CD8-positive, alpha-beta memory T cell (primary cell): ENCODE measurements at regions not wholly inside any gene's neighbourhood (a gene's known extent, or its start where the extent isn't known, plus 50 kb on each side); places are given as distances from the start of the nearest gene placed in this dataset.
"Not testable (repeated sequence)": the region's sequence is repeated elsewhere in the genome, so short reads cannot be mapped to it uniquely, and the experiment has no call there.

Experiments
- CTCF ChIA-PET: fragments of 350-600 bp; sonication (Branson Sonifier 250); formaldehyde crosslinking; loops from one replicate; lab custom pipeline; 2021; ENCODE audit warnings: antibody characterized with exemption; lab: Charles Lee
- POLR2A ChIA-PET: fragments of 350-600 bp; sonication (Branson Sonifier 250); formaldehyde crosslinking; loops from one replicate; lab custom pipeline; 2021; ENCODE audit warnings: antibody characterized with exemption; lab: Charles Lee
- DNase-seq, 5 donors: peaks; one replicate each; pipeline versions ENCODE4 v3.0.0 to v3.0.0-alpha.2; 2020 to 2022; ENCODE audit warnings: mixed read lengths in 1 of 5
- H3K27ac ChIP-seq: one replicate; pipeline ENCODE4 v1.7.0; 2013; ENCODE audit warnings: low read depth, mild to moderate bottlenecking, low read length, moderate library complexity
- H3K27me3 ChIP-seq: 2 replicates; pipeline ENCODE4 v1.7.0; 2013; ENCODE audit warnings: low read length, mild to moderate bottlenecking; ENCODE audit not compliant: insufficient read depth, poor library complexity, severe bottlenecking
- H3K36me3 ChIP-seq: 2 replicates; pipeline ENCODE4 v1.7.0; 2013; ENCODE audit warnings: mild to moderate bottlenecking, low read length, moderate library complexity; ENCODE audit not compliant: insufficient read depth
- H3K4me1 ChIP-seq: 2 replicates; pipeline ENCODE4 v1.7.0; 2013; ENCODE audit warnings: mild to moderate bottlenecking, low read length, moderate library complexity; ENCODE audit not compliant: insufficient read depth
- H3K4me3 ChIP-seq: 2 replicates; pipeline ENCODE4 v1.7.0; 2013; ENCODE audit warnings: mild to moderate bottlenecking, low read length
- H3K9me3 ChIP-seq: 2 replicates; pipeline ENCODE4 v1.7.0; 2013; ENCODE audit warnings: mild to moderate bottlenecking, low read length
- H3K27ac Mint-ChIP-seq, 8 donors: one replicate each; pipeline ENCODE4 v1.8.0; 2020 to 2021; ENCODE audit warnings: mixed read lengths in 8 of 8, mild to moderate bottlenecking in 6 of 8, inconsistent platforms in 3 of 8, moderate library complexity in 3 of 8
- H3K27me3 Mint-ChIP-seq, 2 donors: one replicate each; pipeline ENCODE4 v1.8.0; 2020 to 2021; ENCODE audit warnings: mixed read lengths in 2 of 2, mild to moderate bottlenecking in 1 of 2, moderate library complexity in 1 of 2
- H3K36me3 Mint-ChIP-seq, 3 donors: one replicate each; pipeline ENCODE4 v1.8.0; 2020 to 2021; ENCODE audit warnings: mixed read lengths in 3 of 3, inconsistent platforms in 1 of 3, mild to moderate bottlenecking in 1 of 3
- H3K4me1 Mint-ChIP-seq, 3 donors: one replicate each; pipeline ENCODE4 v1.8.0; 2020 to 2021; ENCODE audit warnings: mixed read lengths in 3 of 3, inconsistent platforms in 1 of 3, mild to moderate bottlenecking in 1 of 3
- H3K4me3 Mint-ChIP-seq, 7 donors: one replicate each; pipeline ENCODE4 v1.8.0; 2020 to 2021; ENCODE audit warnings: mixed read lengths in 7 of 7, mild to moderate bottlenecking in 6 of 7, moderate library complexity in 4 of 7, inconsistent platforms in 2 of 7
- H3K9me3 Mint-ChIP-seq, 5 donors: one replicate each; pipeline ENCODE4 v1.8.0; 2020 to 2022; ENCODE audit warnings: mixed read lengths in 5 of 5, mild to moderate bottlenecking in 3 of 5, moderate library complexity in 2 of 5, inconsistent platforms in 1 of 5

DNA sequence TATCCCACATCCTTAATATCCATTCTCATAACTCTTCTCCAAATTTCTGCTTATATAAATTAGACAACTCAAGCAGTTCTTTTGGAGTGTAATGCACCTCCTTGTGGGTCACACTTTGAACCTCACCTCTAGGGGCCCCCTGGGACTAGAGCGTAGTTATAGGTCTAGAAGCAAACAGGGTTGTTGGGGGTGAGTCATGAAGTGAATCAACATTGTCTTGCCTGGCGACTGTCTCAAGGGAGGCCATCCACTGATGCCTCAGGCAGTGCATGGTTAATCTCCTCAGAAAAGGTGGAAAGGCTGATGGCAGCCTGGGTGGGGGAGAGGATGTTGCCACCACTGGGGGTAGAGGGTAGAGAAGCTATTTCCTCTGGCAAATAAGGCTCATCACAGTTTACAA lies 129.1 kb downstream of the TNFRSF21 start:
- no peaks in the 10 kb centered on the region for H3K36me3 ChIP-seq
- H3K4me1 Mint-ChIP-seq = no peaks in the 10 kb centered on the region
- DNase-seq = no peak
- H3K27ac Mint-ChIP-seq = no peak overlapping the region
- no peak overlapping the region for H3K27ac ChIP-seq
- H3K9me3 Mint-ChIP-seq = no peaks in the 10 kb centered on the region
- H3K36me3 Mint-ChIP-seq = no peaks in the 10 kb centered on the region
- H3K4me1 ChIP-seq = no peaks in the 10 kb centered on the region
- H3K4me3 Mint-ChIP-seq = no peak overlapping the region
- no peaks in the 10 kb centered on the region for H3K9me3 ChIP-seq
- CTCF ChIA-PET = no interaction called here
- H3K27me3 ChIP-seq = no peaks in the 10 kb centered on the region
- H3K4me3 ChIP-seq = no peak overlapping the region
- POLR2A ChIA-PET = no interaction called here
- peaks cover 1 to 11% of the 10 kb centered on the region in 2 donors for H3K27me3 Mint-ChIP-seq

DNA sequence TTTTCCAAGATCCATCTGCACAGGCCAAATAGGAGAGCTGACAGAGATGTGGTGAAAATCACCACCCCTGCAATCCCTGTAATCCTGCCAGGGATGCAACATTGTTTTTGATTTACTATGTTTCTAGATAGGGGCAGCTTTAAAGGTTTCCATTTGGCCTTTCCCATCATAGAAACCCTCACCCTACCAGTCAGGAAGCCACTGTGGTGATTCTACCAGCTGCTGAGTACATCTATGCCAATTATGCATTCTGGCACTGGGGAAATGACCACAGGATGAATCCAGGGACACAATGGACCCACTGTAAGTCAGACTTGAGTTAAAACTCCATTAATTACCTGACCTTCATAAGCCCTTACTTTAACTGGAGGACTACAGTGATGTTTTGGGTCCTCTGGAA lies 130.4 kb downstream of the TNFRSF21 start:
- CTCF ChIA-PET = no interaction called here
- Histone ChIP-seq H3K36me3 (no peaks in the 10 kb centered on the region), H3K9me3 (no peaks in the 10 kb centered on the region), H3K27ac (no peak overlapping the region), H3K4me1 (no peaks in the 10 kb centered on the region), H3K4me3 (no peak overlapping the region), H3K27me3 (no peaks in the 10 kb centered on the region)
- DNase-seq = no peak
- Mint-ChIP-seq H3K4me1 (no peaks in the 10 kb centered on the region), H3K27me3 (peaks cover 0 to 3% of the 10 kb centered on the region in 2 donors), H3K9me3 (no peaks in the 10 kb centered on the region), H3K36me3 (no peaks in the 10 kb centered on the region), H3K27ac (no peak overlapping the region), H3K4me3 (no peak overlapping the region)
- POLR2A ChIA-PET = no interaction called here

DNA sequence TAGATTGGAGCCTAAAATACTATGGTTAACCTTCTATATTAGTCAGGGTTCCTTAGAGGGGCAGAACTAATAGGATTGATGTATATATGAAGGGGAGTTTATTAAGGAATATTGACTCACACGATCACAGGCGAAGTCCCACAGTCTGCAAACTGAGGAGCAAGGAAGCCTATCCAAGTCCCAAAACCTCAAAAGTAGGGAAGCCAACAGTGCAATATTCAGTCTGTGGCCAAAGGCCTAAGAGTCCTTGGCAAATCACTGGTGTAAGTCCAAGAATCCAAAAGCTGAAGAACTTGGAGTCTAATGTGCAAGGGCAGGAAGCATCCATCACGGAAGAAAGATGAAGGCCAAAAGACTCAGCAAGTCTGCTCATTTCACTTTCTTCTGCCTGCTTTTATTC lies 133.5 kb upstream of the ADGRF1 start:
- Histone ChIP-seq H3K27ac (no peak overlapping the region), H3K4me3 (no peak overlapping the region), H3K9me3 (no peaks in the 10 kb centered on the region), H3K27me3 (no peaks in the 10 kb centered on the region), H3K4me1 (no peaks in the 10 kb centered on the region), H3K36me3 (no peaks in the 10 kb centered on the region)
- ChIA-PET POLR2A (no interaction called here), CTCF (no interaction called here)
- peaks cover 0 to 4% (median 0%) of the 10 kb centered on the region in 5 donors for H3K9me3 Mint-ChIP-seq
- no peaks in the 10 kb centered on the region for H3K36me3 Mint-ChIP-seq
- peaks cover 0 to 1% of the 10 kb centered on the region in 2 donors for H3K27me3 Mint-ChIP-seq
- no peak overlapping the region for H3K4me3 Mint-ChIP-seq
- no peak overlapping the region for H3K27ac Mint-ChIP-seq
- H3K4me1 Mint-ChIP-seq = no peaks in the 10 kb centered on the region
- DNase-seq = no peak

DNA sequence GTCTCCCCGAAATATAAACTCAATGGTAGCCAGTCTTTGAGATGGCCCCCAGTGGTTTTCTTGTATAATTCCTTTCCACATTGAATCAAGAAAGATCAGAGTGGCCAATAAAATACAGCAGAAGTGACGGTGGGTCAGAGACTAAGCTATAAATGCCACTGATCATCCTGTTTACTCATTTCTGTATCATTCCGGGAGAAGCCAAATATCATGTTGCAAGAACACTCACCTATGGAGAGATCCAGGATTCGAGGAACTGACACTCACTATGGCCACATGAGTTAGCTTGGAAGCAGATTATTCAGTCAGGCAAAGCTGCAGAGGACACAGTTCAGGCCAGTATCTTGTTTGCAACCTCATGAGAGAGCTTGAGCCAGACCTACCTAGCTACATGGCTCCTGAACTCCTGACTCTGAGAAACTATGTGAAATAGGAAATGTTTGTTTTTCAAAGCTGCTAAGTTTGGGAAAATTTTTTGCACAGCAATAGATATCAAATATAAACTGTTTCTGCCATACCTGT lies 132.4 kb upstream of the ADGRF1 start:
- H3K4me3 ChIP-seq = no peak overlapping the region
- Mint-ChIP-seq H3K4me3 (no peak overlapping the region), H3K4me1 (no peaks in the 10 kb centered on the region), H3K9me3 (peaks cover 0 to 4% (median 0%) of the 10 kb centered on the region in 5 donors), H3K27me3 (peaks cover 0 to 1% of the 10 kb centered on the region in 2 donors), H3K27ac (no peak overlapping the region), H3K36me3 (no peaks in the 10 kb centered on the region)
- CTCF ChIA-PET = no interaction called here
- no peaks in the 10 kb centered on the region for H3K27me3 ChIP-seq
- H3K27ac ChIP-seq = no peak overlapping the region
- H3K4me1 ChIP-seq = no peaks in the 10 kb centered on the region
- no peaks in the 10 kb centered on the region for H3K9me3 ChIP-seq
- no peaks in the 10 kb centered on the region for H3K36me3 ChIP-seq
- POLR2A ChIA-PET = no interaction called here
- DNase-seq = no peak

DNA sequence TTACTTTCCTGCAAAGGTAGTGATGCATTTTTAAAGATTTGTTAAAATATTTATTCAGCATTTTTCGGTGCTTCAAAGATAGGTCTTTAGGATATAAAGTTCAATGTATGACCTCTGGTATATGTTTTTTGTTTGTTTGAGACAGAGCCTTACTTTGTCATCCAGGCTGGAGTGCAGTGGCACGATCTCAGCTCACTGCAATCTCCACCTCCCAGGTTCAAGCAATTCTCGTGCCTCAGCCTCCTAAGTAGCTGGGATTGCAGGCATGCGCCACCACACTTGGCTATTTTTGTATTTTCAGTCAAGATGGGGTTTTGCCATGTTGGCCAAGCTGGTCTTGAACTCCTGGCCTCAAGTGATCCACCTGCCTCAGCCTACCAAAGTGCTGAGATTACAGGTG lies 131.9 kb upstream of the ADGRF1 start:
- H3K27me3 Mint-ChIP-seq, H3K27ac ChIP-seq, H3K4me1 Mint-ChIP-seq, DNase-seq, H3K27ac Mint-ChIP-seq, POLR2A ChIA-PET, H3K36me3 ChIP-seq, CTCF ChIA-PET, H3K9me3 ChIP-seq, H3K4me3 ChIP-seq, H3K4me3 Mint-ChIP-seq, H3K9me3 Mint-ChIP-seq, H3K27me3 ChIP-seq, H3K4me1 ChIP-seq, H3K36me3 Mint-ChIP-seq: not testable (repeated sequence)

DNA sequence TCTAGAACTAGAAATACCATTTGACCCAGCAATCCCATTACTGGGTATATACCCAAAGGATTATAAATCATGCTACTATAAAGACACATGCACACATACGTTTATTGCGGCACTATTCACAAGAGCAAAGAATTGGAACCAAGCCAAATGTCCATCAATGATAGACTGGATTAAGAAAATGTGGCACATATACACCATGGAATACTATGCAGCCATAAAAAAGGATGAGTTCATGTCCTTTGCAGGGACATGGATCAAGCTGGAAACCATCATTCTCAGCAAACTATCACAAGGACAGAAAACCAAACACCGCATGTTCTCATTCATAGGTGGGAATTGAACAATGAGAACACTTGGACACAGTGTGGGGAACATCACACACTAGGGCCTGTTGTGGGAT lies 131.0 kb upstream of the ADGRF1 start:
- H3K27me3 ChIP-seq, H3K9me3 ChIP-seq, H3K9me3 Mint-ChIP-seq, H3K4me1 ChIP-seq, H3K27me3 Mint-ChIP-seq, H3K27ac Mint-ChIP-seq, H3K4me3 Mint-ChIP-seq, H3K4me1 Mint-ChIP-seq, H3K36me3 Mint-ChIP-seq, H3K27ac ChIP-seq, H3K36me3 ChIP-seq, DNase-seq, H3K4me3 ChIP-seq, POLR2A ChIA-PET, CTCF ChIA-PET: not testable (repeated sequence)

DNA sequence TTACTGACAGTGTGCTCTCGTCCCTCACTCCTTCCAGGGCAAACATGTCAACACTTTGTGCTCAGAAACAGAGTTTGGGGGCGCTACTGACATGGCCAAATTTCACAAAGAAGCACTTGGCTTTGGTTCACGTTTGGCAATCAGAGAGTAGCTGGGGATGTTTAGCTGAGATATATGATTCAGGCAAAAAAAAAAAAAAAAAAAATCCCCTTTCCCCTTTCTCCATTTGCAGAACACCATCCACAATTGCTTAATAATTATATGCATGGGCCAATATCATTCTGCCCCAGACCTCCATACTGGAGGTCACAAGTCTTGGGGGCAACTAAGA lies 128.4 kb upstream of the ADGRF1 start:
- H3K9me3 Mint-ChIP-seq = peaks cover 0 to 6% (median 0%) of the 10 kb centered on the region in 5 donors
- H3K4me1 Mint-ChIP-seq = no peaks in the 10 kb centered on the region
- Histone ChIP-seq H3K36me3 (no peaks in the 10 kb centered on the region), H3K9me3 (no peaks in the 10 kb centered on the region), H3K4me3 (no peak overlapping the region), H3K27ac (no peak overlapping the region), H3K4me1 (no peaks in the 10 kb centered on the region), H3K27me3 (no peaks in the 10 kb centered on the region)
- H3K27ac Mint-ChIP-seq = no peak overlapping the region
- H3K27me3 Mint-ChIP-seq = peaks cover 1 to 4% of the 10 kb centered on the region in 2 donors
- no peaks in the 10 kb centered on the region for H3K36me3 Mint-ChIP-seq
- H3K4me3 Mint-ChIP-seq = no peak overlapping the region
- CTCF ChIA-PET = no interaction called here
- DNase-seq = no peak
- POLR2A ChIA-PET = no interaction called here

DNA sequence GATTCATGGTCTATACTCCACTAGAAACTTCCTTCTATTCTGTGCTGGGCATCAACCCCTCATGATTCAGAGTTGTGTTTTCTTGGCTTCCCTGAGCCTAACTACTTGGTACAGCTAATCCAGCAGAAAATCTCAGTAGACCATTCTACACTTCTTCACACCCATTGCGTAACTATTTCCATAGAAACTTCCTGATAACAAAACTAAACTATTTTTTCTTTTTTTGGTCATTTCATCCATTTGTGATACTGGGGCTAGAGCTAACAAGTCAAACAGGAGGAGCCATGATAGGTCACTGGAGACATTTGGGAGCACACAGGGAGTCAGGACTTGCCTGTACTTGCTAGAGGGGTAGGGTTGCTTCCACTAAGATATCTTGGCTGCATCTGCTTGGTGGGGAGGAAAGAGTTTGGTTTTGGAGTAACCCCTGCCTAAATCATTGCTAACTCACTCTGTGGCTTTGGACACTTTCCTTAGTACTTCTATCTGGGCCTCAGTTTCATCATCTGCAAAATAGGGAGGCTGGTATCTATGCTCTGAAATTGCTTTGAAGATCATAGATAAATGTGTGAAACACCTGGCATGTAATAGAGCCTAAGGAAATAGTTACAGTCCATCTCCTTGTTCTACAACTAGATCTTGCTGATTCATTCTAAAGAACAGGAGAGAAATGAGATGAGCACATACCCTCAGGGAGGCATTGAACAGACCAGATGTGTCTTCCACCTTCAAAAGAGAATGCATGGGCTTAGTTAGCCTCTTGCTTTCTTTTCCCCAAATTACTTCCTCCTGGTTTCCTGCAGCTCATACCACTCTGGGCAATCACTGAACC lies 127.9 kb upstream of the ADGRF1 start:
- no peak overlapping the region for H3K4me3 ChIP-seq
- H3K27me3 ChIP-seq = no peaks in the 10 kb centered on the region
- ChIA-PET POLR2A (no interaction called here), CTCF (no interaction called here)
- Mint-ChIP-seq H3K36me3 (no peaks in the 10 kb centered on the region), H3K27me3 (peaks cover 1 to 4% of the 10 kb centered on the region in 2 donors), H3K9me3 (peaks cover 0 to 6% (median 0%) of the 10 kb centered on the region in 5 donors), H3K4me3 (no peak overlapping the region), H3K4me1 (no peaks in the 10 kb centered on the region), H3K27ac (no peak overlapping the region)
- no peaks in the 10 kb centered on the region for H3K4me1 ChIP-seq
- DNase-seq = no peak
- no peaks in the 10 kb centered on the region for H3K9me3 ChIP-seq
- no peaks in the 10 kb centered on the region for H3K36me3 ChIP-seq
- H3K27ac ChIP-seq = no peak overlapping the region
